ENCODE measurements at regions not wholly inside any gene's neighbourhood (a gene's known extent, or its start where the extent isn't known, plus 50 kb on each side); places are given as distances from the start of the nearest gene placed in this dataset.

DNA sequence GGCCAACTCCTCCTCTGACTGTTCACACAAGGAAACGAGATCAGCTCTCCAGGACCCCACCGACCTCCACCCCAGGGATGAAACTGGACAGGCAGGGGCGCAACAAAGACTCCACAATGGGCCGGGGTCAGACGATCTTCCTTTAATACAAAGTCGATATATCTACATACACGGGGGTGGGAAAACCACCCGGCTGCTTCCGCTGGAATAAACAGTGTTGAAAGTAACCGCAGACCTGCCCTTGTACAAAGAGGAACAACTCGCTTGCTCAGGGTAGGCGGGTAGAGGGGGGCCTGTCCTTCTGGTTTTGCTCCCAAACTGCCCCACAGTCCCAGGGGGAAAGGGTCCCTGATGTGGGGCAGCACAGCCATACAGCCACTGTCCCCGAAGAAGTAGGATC is 135.2 kb downstream of the PTPRS start:
- TF ChIP-seq, protein P1, sequence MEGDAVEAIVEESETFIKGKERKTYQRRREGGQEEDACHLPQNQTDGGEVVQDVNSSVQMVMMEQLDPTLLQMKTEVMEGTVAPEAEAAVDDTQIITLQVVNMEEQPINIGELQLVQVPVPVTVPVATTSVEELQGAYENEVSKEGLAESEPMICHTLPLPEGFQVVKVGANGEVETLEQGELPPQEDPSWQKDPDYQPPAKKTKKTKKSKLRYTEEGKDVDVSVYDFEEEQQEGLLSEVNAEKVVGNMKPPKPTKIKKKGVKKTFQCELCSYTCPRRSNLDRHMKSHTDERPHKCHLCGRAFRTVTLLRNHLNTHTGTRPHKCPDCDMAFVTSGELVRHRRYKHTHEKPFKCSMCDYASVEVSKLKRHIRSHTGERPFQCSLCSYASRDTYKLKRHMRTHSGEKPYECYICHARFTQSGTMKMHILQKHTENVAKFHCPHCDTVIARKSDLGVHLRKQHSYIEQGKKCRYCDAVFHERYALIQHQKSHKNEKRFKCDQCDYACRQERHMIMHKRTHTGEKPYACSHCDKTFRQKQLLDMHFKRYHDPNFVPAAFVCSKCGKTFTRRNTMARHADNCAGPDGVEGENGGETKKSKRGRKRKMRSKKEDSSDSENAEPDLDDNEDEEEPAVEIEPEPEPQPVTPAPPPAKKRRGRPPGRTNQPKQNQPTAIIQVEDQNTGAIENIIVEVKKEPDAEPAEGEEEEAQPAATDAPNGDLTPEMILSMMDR (IDR thresholded peaks at IDR 0.05): no peak
- TF ChIP-seq POLR2A (IDR thresholded peaks at IDR 0.05) (no peak), POLR2AphosphoS5 (IDR thresholded peaks at IDR 0.05) (no peak), EP300 (IDR thresholded peaks at IDR 0.05) (no peak)
